ENCODE measurements at regions not wholly inside any gene's neighbourhood (a gene's known extent, or its start where the extent isn't known, plus 50 kb on each side); places are given as distances from the start of the nearest gene placed in this dataset.

DNA sequence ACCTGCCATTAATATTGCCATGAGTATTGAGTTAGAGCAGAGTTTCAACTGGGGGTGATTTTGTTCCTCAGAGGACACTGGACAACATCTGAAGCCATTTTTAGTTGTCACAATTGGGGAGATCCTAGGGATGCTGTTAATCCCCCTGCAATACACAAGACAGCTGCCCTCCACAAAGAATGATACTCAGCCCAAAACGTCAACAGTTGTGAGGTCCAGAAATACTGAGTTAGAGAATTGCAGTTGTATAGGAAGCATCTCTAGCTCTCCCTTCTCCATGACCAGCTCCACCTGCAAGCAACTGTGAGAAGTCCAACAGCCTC is 614.0 kb upstream of the CDH5 start:
- Histone ChIP-seq H3K36me3 (no peaks in the 10 kb centered on the region), H3K4me1 (no peaks in the 10 kb centered on the region), H3K9me3 (no peaks in the 10 kb centered on the region), H3K4me3 (no peak overlapping the region), H3K27ac (no peak overlapping the region), H3K27me3 (no peaks in the 10 kb centered on the region)
- no peak for DNase-seq
- no peak for TF ChIP-seq CTCF (IDR thresholded peaks at IDR 0.05)
- no peak for TF ChIP-seq POLR2A (IDR thresholded peaks at IDR 0.05)

GRCh38 chr16:65751622-65752521 is 614.6 kb upstream of the CDH5 start:
- TF ChIP-seq CTCF (IDR thresholded peaks at IDR 0.05), result no peak
- no peaks in the 10 kb centered on the region for H3K36me3 ChIP-seq
- no peaks in the 10 kb centered on the region for H3K4me1 ChIP-seq
- no peaks in the 10 kb centered on the region for H3K9me3 ChIP-seq
- DNase-seq, result no peak
- no peak overlapping the region for H3K4me3 ChIP-seq
- no peak overlapping the region for H3K27ac ChIP-seq
- H3K27me3 ChIP-seq, result no peaks in the 10 kb centered on the region

GRCh38 chr16:65749506-65749905 is 617.0 kb upstream of the CDH5 start:
- no peak overlapping the region for H3K27ac ChIP-seq
- H3K4me3 ChIP-seq, result no peak overlapping the region
- no peaks in the 10 kb centered on the region for H3K9me3 ChIP-seq
- no peaks in the 10 kb centered on the region for H3K36me3 ChIP-seq
- H3K4me1 ChIP-seq, result no peaks in the 10 kb centered on the region
- TF ChIP-seq CTCF (IDR thresholded peaks at IDR 0.05) (no peak), POLR2A (IDR thresholded peaks at IDR 0.05) (no peak)
- no peak for DNase-seq
- no peaks in the 10 kb centered on the region for H3K27me3 ChIP-seq

GRCh38 chr16:65746941-65747340 is 619.5 kb upstream of the CDH5 start:
- no peak for DNase-seq
- no peaks in the 10 kb centered on the region for H3K36me3 ChIP-seq
- H3K9me3 ChIP-seq, result no peaks in the 10 kb centered on the region
- H3K4me3 ChIP-seq, result no peak overlapping the region
- no peak overlapping the region for H3K27ac ChIP-seq
- no peak for TF ChIP-seq POLR2A (IDR thresholded peaks at IDR 0.05)
- no peak for TF ChIP-seq CTCF (IDR thresholded peaks at IDR 0.05)
- H3K27me3 ChIP-seq, result no peaks in the 10 kb centered on the region
- no peaks in the 10 kb centered on the region for H3K4me1 ChIP-seq

DNA sequence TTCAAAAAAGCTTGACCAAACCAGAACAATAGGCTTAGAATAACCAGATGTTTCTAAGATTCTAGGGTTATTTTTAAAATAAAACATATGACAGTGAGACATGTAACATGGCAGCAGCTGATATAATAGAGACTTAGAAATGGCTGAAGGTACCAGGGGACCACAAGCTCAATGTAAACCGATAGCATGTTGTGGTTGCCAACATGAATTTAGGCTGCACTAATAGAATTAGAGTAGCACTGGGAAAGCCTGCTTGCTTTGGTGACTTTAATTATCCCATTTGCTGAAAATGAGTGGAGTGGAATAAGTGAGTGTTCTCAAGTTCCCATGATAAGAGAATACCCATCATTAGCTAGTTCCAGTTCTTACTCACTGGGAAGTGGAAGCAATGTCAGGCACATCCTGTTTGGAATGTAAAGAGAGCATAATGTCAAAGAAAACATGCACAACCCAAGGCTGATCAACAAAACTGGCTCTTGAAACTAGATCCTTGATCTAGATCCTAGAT is 621.2 kb upstream of the CDH5 start:
- no peak for DNase-seq
- Histone ChIP-seq H3K27me3 (no peaks in the 10 kb centered on the region), H3K27ac (no peak overlapping the region), H3K4me3 (no peak overlapping the region), H3K4me1 (no peaks in the 10 kb centered on the region), H3K9me3 (no peaks in the 10 kb centered on the region), H3K36me3 (no peaks in the 10 kb centered on the region)
- TF ChIP-seq CTCF (IDR thresholded peaks at IDR 0.05) (no peak), POLR2A (IDR thresholded peaks at IDR 0.05) (no peak)

Data from Peyer's patch (tissue), 4 donors.